ENCODE measurements at regions not wholly inside any gene's neighbourhood (a gene's known extent, or its start where the extent isn't known, plus 50 kb on each side); places are given as distances from the start of the nearest gene placed in this dataset.

DNA sequence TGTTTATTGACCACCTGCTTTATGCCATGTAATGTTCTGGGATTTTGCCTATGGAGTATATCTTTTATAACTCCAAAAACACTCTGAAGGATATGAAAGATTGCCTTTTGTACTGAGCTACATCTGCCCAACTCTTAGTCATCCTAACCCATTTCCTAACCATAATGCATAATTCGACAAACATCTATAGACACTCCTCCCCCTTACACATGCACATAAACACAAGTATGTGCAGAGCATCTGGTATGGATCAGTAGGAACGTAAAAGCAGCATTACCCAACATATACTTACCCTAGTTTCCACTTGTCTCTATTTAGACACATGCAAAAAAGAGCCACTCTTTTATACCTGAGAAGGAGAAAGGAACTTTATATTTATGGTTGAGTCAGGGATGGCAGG, 272.8 kb downstream of the FAM76B start:
- Histone ChIP-seq H3K36me3 (no peaks in the 10 kb centered on the region), H3K27me3 (ENCODE audit: low read depth) (no peaks in the 10 kb centered on the region), H3K9me3 (replicated peaks) (no peaks in the 10 kb centered on the region), H3K4me1 (peaks cover 14% of the 10 kb centered on the region), H3K4me3 (no peak overlapping the region), H3K27ac (replicated peaks) (no peak overlapping the region)
- intact Hi-C loops (cut with micrococcal nuclease) = no loop called here
- TF ChIP-seq, protein P1, sequence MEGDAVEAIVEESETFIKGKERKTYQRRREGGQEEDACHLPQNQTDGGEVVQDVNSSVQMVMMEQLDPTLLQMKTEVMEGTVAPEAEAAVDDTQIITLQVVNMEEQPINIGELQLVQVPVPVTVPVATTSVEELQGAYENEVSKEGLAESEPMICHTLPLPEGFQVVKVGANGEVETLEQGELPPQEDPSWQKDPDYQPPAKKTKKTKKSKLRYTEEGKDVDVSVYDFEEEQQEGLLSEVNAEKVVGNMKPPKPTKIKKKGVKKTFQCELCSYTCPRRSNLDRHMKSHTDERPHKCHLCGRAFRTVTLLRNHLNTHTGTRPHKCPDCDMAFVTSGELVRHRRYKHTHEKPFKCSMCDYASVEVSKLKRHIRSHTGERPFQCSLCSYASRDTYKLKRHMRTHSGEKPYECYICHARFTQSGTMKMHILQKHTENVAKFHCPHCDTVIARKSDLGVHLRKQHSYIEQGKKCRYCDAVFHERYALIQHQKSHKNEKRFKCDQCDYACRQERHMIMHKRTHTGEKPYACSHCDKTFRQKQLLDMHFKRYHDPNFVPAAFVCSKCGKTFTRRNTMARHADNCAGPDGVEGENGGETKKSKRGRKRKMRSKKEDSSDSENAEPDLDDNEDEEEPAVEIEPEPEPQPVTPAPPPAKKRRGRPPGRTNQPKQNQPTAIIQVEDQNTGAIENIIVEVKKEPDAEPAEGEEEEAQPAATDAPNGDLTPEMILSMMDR (IDR thresholded peaks at IDR 0.05; ENCODE audit: borderline replicate concordance) = no peak
- no peak for DNase-seq

DNA sequence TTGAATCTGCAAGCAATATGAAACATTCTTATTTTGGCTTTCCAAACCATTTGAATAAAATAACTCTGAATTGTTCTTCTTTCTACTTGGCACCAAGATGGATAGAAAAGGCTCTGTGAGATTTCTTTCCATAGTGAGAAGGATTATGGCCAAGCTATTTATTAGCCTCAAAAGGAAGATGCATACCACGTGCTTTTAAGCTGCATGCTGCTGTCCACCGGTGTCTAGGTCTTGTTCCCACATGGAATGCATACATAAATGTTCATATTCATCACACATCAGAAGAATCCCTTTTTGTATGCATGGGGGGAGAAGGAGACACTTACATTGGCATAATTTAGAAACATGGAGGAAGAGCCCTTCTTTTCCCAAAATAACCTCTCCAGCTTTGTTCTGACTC, 273.4 kb downstream of the FAM76B start:
- Histone ChIP-seq H3K4me1 (peaks cover 14% of the 10 kb centered on the region), H3K27me3 (ENCODE audit: low read depth) (no peaks in the 10 kb centered on the region), H3K27ac (replicated peaks) (no peak overlapping the region), H3K9me3 (replicated peaks) (no peaks in the 10 kb centered on the region), H3K4me3 (no peak overlapping the region), H3K36me3 (no peaks in the 10 kb centered on the region)
- no peak for DNase-seq
- intact Hi-C loops (cut with micrococcal nuclease) = no loop called here
- TF ChIP-seq, protein P1 (IDR thresholded peaks at IDR 0.05; ENCODE audit: borderline replicate concordance) = no peak

DNA sequence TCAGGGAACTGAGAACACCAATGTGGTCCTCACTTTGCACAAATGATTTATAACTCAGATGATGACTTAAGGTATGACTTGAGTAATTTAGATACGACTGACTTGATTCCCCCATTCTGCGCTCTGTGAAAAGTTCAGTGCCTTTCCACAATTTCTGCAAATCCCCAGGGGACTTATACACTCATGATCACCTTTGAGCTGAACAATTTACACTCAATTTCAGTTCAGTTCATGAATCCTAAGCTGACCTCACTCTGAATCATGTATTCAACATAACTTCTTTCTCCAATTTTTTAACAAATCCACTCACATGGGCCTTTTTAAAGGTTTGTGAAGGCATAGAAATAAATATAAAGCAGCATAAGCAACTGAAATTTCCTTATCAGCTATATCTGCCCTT, 274.2 kb downstream of the FAM76B start:
- TF ChIP-seq, protein P1 (IDR thresholded peaks at IDR 0.05; ENCODE audit: borderline replicate concordance) = no peak
- Histone ChIP-seq H3K27ac (replicated peaks) (peak overlapping the region; percentile 51), H3K4me3 (no peak overlapping the region), H3K4me1 (peaks cover 14% of the 10 kb centered on the region), H3K27me3 (ENCODE audit: low read depth) (no peaks in the 10 kb centered on the region), H3K36me3 (no peaks in the 10 kb centered on the region), H3K9me3 (replicated peaks) (no peaks in the 10 kb centered on the region)
- DNase-seq = no peak
- intact Hi-C loops (cut with micrococcal nuclease) = no loop called here

DNA sequence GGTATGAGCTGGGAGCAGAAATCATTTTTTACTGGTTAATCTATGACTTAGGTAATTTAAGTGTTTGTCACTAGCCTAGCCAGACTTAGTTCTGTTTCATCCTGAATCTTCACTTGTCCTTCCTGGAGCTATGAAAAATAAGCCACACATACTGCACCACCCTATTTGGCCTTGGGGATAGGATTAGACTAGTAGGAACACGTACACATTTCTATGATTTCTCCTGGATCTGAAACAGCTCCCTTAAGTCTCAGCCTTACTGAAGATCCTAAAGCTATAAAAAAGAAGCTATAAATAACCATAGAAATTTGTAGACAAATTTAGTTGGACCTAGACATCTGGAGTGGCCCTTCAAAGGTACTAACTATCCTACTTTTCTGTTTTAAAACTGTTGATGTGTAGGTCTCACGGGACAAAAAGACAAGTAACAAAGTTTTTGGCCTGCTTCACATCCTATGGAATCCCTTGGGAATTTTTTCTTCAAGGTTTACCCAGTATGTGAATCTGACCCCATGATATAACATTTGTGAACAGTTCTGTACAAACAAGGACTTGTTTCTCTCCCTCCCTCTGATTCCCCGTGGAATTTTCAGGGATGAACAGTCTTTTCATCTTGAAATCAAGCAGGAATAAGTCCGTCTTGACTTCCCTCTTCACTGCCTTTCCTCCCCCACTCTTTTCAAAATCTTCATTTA, 275.0 kb downstream of the FAM76B start:
- H3K27ac ChIP-seq (replicated peaks) = peak overlapping the region; percentile 51
- no peak overlapping the region for H3K4me3 ChIP-seq
- H3K27me3 ChIP-seq (ENCODE audit: low read depth) = no peaks in the 10 kb centered on the region
- no peaks in the 10 kb centered on the region for H3K36me3 ChIP-seq
- DNase-seq = no peak
- intact Hi-C loops (cut with micrococcal nuclease) = no loop called here
- no peaks in the 10 kb centered on the region for H3K9me3 ChIP-seq (replicated peaks)
- H3K4me1 ChIP-seq = peaks cover 14% of the 10 kb centered on the region
- TF ChIP-seq, protein P1 (IDR thresholded peaks at IDR 0.05; ENCODE audit: borderline replicate concordance) = no peak

DNA sequence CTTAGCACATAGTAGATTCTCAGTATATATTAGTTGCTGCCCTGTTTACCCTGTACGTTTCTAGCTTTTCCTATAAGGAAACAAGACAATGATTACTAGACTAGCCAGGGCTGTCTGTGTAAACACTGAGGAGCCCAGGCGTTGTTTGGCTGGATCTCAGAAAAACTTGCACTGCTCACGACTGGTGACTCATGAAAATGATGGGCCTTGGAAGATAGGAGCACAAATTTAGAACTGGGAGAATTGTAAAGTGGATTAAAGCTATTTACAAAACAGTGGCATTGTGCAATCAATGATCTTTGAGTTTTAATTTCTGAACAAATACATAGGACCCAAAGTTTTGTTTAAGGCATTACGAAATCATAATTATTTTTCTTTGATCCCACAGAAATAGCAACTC, 276.9 kb downstream of the FAM76B start:
- intact Hi-C loops (cut with micrococcal nuclease) = no loop called here
- peak; percentile 22 for DNase-seq

More for the DNA sequence above, 276.9 kb downstream of the FAM76B start:
- Histone ChIP-seq H3K4me1 (peaks cover 14% of the 10 kb centered on the region), H3K27ac (replicated peaks) (peak overlapping the region; percentile 49), H3K4me3 (no peak overlapping the region), H3K27me3 (ENCODE audit: low read depth) (no peaks in the 10 kb centered on the region), H3K9me3 (replicated peaks) (no peaks in the 10 kb centered on the region), H3K36me3 (no peaks in the 10 kb centered on the region)
- TF ChIP-seq, protein P1 (IDR thresholded peaks at IDR 0.05; ENCODE audit: borderline replicate concordance) = no peak

Measured in left ventricle myocardium inferior (tissue), 1 donor.